MM.1S (cell line): ENCODE measurements at regions not wholly inside any gene's neighbourhood (a gene's known extent, or its start where the extent isn't known, plus 50 kb on each side); places are given as distances from the start of the nearest gene placed in this dataset.

Experiments
- CTCF ChIP-seq: fragments of 300-600 bp; sonication (generic); IDR thresholded peaks from 2 replicates; pipeline ENCODE4 v1.5.1; 2016; ENCODE audit warnings: antibody characterized with exemption, low read length, mixed read lengths
- EZH2 ChIP-seq: fragments of 300-600 bp; sonication (generic); optimal IDR thresholded peaks from 2 replicates; pipeline ENCODE3; 2017; ENCODE audit warnings: low read depth, mild to moderate bottlenecking, antibody characterized with exemption, low read length, mixed read lengths
- EZH2phosphoT487 ChIP-seq: fragments of 300-600 bp; sonication (generic); IDR thresholded peaks from 2 replicates; pipeline ENCODE4 v1.6.1; 2018; ENCODE audit warnings: antibody characterized with exemption, low read length

- TF ChIP-seq CTCF (no peak), EZH2phosphoT487 (no peak), EZH2 (no peak)
Observed at GRCh38 chr5:34511481-34511880, 144.6 kb upstream of the RAI14 start.
